Astrocyte (in vitro differentiated cells and primary cell): ENCODE measurements at regions not wholly inside any gene's neighbourhood (a gene's known extent, or its start where the extent isn't known, plus 50 kb on each side); places are given as distances from the start of the nearest gene placed in this dataset.
A peak's percentile ranks its signal among the peaks of the same experiment; 100 is the strongest.

Source experiments
- DNase-seq: peaks from one replicate; pipeline ENCODE4 v3.0.0-alpha.2; 2010; ENCODE audit warnings: low read depth
- FAIRE-seq: peaks from 2 replicates; lab custom pipeline; 2011; peaks lifted over from hg19 to GRCh38; lab: Jason Lieb, UNC
- H2AFZ ChIP-seq: 2 replicates; pipeline ENCODE4 v1.6.0; 2012; ENCODE audit warnings: low read depth, low read length, inconsistent platforms
- H3K27ac ChIP-seq: 2 replicates; pipeline ENCODE4 v1.5.1; 2011; ENCODE audit warnings: low read depth, low read length, inconsistent platforms
- H3K27me3 ChIP-seq: 2 replicates; pipeline ENCODE4 v1.6.0; 2011; ENCODE audit warnings: low read length, inconsistent platforms; ENCODE audit not compliant: insufficient read depth
- H3K36me3 ChIP-seq: 2 replicates; pipeline ENCODE4 v1.5.1; 2011; ENCODE audit warnings: low read length, inconsistent platforms; ENCODE audit not compliant: insufficient read depth
- H3K4me1 ChIP-seq: 2 replicates; pipeline ENCODE4 v1.5.1; 2011; ENCODE audit warnings: low read length, inconsistent platforms; ENCODE audit not compliant: insufficient read depth
- H3K4me2 ChIP-seq: 2 replicates; pipeline ENCODE4 v1.6.0; 2012; ENCODE audit warnings: low read length, inconsistent platforms
- H3K4me3 ChIP-seq: 2 replicates; pipeline ENCODE4 v1.5.1; 2011; ENCODE audit warnings: low read depth, mild to moderate bottlenecking, low read length, inconsistent platforms; ENCODE audit not compliant: insufficient read depth
- H3K79me2 ChIP-seq: 2 replicates; pipeline ENCODE4 v1.6.0; 2012; ENCODE audit warnings: mild to moderate bottlenecking, low read length, inconsistent platforms; ENCODE audit not compliant: insufficient read depth
- H3K9ac ChIP-seq: 2 replicates; pipeline ENCODE4 v1.6.0; 2012; ENCODE audit warnings: mild to moderate bottlenecking, low read length, inconsistent platforms
- H3K9me3 ChIP-seq: 2 replicates; pipeline ENCODE4 v1.5.1; 2012; ENCODE audit warnings: low read depth, mild to moderate bottlenecking, low read length, inconsistent platforms; ENCODE audit not compliant: insufficient read depth
- H4K20me1 ChIP-seq: 2 replicates; pipeline ENCODE4 v1.6.0; 2012; ENCODE audit warnings: low read length, inconsistent platforms; ENCODE audit not compliant: insufficient read depth
- H3K27ac Mint-ChIP-seq: one replicate; pipeline ENCODE4 v1.8.0; 2021; ENCODE audit warnings: mild to moderate bottlenecking, mixed read lengths; ENCODE audit not compliant: unreplicated experiment
- H3K27me3 Mint-ChIP-seq: one replicate; pipeline ENCODE4 v1.8.0; 2021; ENCODE audit warnings: low read depth, mixed read lengths; ENCODE audit not compliant: unreplicated experiment
- H3K36me3 Mint-ChIP-seq: one replicate; pipeline ENCODE4 v1.8.0; 2021; ENCODE audit warnings: low read depth, mixed read lengths; ENCODE audit not compliant: unreplicated experiment
- H3K4me1 Mint-ChIP-seq: one replicate; pipeline ENCODE4 v1.8.0; 2021; ENCODE audit warnings: low read depth, mixed read lengths; ENCODE audit not compliant: unreplicated experiment
- H3K4me3 Mint-ChIP-seq: one replicate; pipeline ENCODE4 v1.8.0; 2021; ENCODE audit warnings: mild to moderate bottlenecking, moderate library complexity, mixed read lengths; ENCODE audit not compliant: unreplicated experiment
- H3K9me3 Mint-ChIP-seq: one replicate; pipeline ENCODE4 v1.8.0; 2021; ENCODE audit warnings: mild to moderate bottlenecking, mixed read lengths; ENCODE audit not compliant: unreplicated experiment
- CTCF ChIP-seq: IDR thresholded peaks from 2 replicates; pipeline ENCODE4 v1.5.1; 2011; ENCODE audit warnings: low read depth, mild to moderate bottlenecking, inconsistent platforms, low read length, moderate library complexity; ENCODE audit not compliant: insufficient read depth
- EZH2 ChIP-seq: IDR thresholded peaks from 2 replicates; pipeline ENCODE4 v1.6.1; 2012; ENCODE audit warnings: mild to moderate bottlenecking, low read length, inconsistent platforms; ENCODE audit not compliant: insufficient read depth

- Histone ChIP-seq H3K9ac (no peak overlapping the region), H3K79me2 (no peaks in the 10 kb centered on the region), H3K27ac (no peak overlapping the region), H3K9me3 (no peaks in the 10 kb centered on the region), H3K4me1 (peaks cover 5% of the 10 kb centered on the region), H3K4me3 (no peak overlapping the region), H3K36me3 (no peaks in the 10 kb centered on the region), H2AFZ (no peak overlapping the region), H4K20me1 (no peaks in the 10 kb centered on the region), H3K27me3 (no peaks in the 10 kb centered on the region), H3K4me2 (no peak overlapping the region)
- Mint-ChIP-seq H3K9me3 (no peaks in the 10 kb centered on the region), H3K27ac (no peak overlapping the region), H3K4me1 (no peaks in the 10 kb centered on the region), H3K36me3 (no peaks in the 10 kb centered on the region), H3K4me3 (no peak overlapping the region), H3K27me3 (peaks cover 1% of the 10 kb centered on the region)
- no peak for FAIRE-seq
- DNase-seq: no peak
- TF ChIP-seq EZH2 (no peak), CTCF (no peak)
Measured at GRCh38 chr5:116626945-116627679, 52.5 kb upstream of the SEMA6A start.

GRCh38 chr5:116626272-116626723 is 51.7 kb upstream of the SEMA6A start:
- Histone ChIP-seq H2AFZ (peak overlapping the region; percentile 38), H3K9ac (peak overlapping the region; percentile 1)
- peaks cover 1% of the 10 kb centered on the region for H3K27me3 Mint-ChIP-seq

More at GRCh38 chr5:116626272-116626723, 51.7 kb upstream of the SEMA6A start:
- H3K4me3 Mint-ChIP-seq: no peak overlapping the region
- no peak overlapping the region for H3K27ac ChIP-seq
- no peaks in the 10 kb centered on the region for H3K79me2 ChIP-seq
- H3K4me1 ChIP-seq: peaks cover 5% of the 10 kb centered on the region
- H4K20me1 ChIP-seq: no peaks in the 10 kb centered on the region
- TF ChIP-seq CTCF: no peak
- FAIRE-seq (no peak), DNase-seq (peak; percentile 48)
- peak overlapping the region; percentile 6 for H3K4me3 ChIP-seq
- peak overlapping the region; percentile 70 for H3K4me2 ChIP-seq
- H3K4me1 Mint-ChIP-seq: no peaks in the 10 kb centered on the region
- no peaks in the 10 kb centered on the region for H3K36me3 ChIP-seq
- no peak overlapping the region for H3K27ac Mint-ChIP-seq
- H3K9me3 ChIP-seq: no peaks in the 10 kb centered on the region
- H3K36me3 Mint-ChIP-seq: no peaks in the 10 kb centered on the region
- H3K9me3 Mint-ChIP-seq: no peaks in the 10 kb centered on the region
- H3K27me3 ChIP-seq: no peaks in the 10 kb centered on the region
